Fibroblast of gingiva (primary cell): ENCODE measurements at regions not wholly inside any gene's neighbourhood (a gene's known extent, or its start where the extent isn't known, plus 50 kb on each side); places are given as distances from the start of the nearest gene placed in this dataset.

Source experiments
- DNase-seq: peaks from one replicate; pipeline ENCODE4 v3.0.0-alpha.2; 2011; ENCODE audit warnings: low read depth

DNA sequence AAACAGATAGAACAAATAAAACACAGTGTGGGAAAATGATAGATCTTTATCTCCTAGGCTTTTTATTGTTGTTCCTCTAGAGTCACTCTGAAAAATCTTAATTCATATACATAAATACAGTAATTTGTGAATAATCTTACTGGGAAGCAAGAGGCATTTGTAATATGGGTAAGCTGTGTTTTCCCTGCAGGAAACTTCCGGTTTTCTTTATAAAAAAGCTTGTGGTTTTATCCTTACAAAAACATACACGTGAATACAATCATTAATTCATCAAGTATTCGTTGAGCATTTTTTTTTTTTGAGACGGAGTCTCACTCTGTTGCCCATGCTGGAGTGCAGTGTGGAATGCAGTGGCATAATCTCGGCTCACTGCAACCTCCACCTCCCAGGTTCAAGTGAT lies 1312.8 kb upstream of the ZEB2 start:
- no peak for DNase-seq

GRCh38 chr2:145829931-145830330 lies 1310.0 kb upstream of the ZEB2 start:
- DNase-seq = no peak

- DNase-seq = no peak
Observed at GRCh38 chr2:145827235-145827634, 1307.3 kb upstream of the ZEB2 start.

GRCh38 chr2:145824384-145824783 lies 1304.5 kb upstream of the ZEB2 start:
- no peak for DNase-seq

DNA sequence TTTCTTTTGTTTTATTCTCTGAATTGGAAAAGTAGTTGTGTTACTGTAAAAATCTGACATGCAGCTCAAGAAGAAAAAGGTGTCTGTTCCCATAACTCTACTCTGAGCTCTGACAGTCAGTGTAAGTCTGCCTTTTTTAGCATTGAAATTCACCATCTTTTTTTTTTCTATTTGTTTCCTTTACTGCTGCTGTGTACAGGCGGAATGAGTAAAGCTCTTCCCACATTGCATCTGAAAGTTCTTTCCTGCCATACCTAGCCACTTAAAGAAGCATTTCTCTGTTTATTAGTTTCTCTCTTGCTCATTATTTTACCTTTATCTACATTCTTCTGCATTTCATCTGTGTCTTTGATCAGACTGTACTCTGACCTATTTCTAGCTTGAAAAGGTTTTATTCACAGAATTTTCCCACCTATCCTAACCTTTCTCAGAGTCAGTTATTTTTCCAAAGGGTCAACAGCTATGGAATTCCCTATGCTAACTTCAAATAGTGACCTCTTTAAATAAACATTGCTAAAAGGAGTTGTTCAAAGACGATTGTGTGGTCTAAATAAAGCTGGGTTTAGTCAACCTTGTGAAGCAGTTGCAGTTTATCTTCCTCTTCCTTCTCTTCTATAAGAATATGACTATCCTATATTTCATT lies 1303.1 kb upstream of the ZEB2 start:
- no peak for DNase-seq

- DNase-seq = no peak
Observed at GRCh38 chr2:145820651-145821050, 1300.7 kb upstream of the ZEB2 start.

DNA sequence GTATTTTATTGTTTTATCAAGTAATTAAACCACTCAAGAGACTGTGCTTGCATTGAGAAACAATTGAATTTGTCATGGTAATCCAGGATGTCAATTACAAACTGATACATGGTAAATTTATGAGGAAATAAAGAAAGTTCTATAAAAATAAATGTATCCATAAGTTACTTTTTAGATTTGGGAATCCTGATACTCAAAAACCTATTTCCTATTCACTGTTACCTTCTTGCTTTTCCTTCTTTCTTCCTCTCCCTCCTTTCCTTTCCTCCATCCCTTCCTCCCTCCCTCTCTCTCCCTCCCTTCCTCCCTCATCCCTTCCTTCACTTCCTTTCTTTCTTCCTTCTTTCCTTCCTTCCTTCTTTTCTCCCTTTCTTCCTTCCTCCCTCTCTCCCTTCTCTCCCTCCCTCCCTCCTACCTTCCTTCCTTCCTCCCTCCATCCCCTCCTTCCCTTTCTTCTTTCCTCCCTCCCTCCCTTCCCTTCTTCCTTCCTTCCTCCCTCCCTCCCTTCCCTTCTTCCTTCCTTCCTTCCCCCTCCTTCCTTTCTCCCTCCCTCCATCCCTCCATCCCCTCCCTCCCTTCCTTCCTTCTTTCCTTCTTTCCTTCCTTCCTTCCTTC lies 1299.1 kb upstream of the ZEB2 start:
- no peak for DNase-seq

GRCh38 chr2:145815933-145816332 lies 1296.0 kb upstream of the ZEB2 start:
- DNase-seq = no peak

DNA sequence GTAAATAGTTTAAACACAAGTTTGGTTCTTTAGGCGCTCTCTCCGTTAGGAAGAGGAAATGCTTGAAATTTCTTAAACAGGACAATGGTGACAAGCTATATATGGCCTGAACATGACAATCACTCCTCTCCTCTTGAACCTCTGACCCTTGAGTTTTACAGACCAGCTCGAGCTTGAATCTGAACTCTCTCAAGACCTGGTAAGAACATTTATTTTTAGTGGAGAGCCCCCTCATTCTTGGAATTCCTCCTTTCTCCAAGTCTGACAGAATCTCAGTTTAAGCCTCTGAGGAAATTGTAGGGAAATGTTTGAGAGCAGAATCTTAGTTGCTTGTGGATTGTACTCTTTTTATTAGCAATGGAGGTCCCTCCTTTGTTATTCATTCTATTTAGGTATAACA lies 1293.6 kb upstream of the ZEB2 start:
- DNase-seq = no peak

GRCh38 chr2:145812165-145812554 lies 1292.2 kb upstream of the ZEB2 start:
- no peak for DNase-seq

GRCh38 chr2:145811276-145812164 lies 1291.6 kb upstream of the ZEB2 start:
- no peak for DNase-seq

DNA sequence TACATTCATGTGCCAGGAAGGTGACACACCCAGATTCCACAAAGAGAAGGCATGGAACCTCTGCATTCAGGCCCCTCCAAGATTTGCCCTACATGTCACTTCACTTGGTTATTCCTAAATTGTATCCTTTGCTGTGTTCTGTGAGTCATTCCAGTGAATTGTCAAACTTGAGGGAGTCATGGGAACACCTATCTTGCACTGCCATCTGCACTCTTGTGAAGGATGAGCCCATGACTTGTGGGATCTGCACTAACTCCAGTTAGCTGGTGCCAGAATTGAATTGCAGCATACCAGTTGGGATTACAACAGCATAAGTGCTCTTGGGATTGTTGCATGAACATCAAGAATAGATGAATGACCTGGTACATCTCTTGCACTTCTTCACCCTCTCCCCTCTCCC lies 1288.0 kb upstream of the ZEB2 start:
- peak; percentile 9 for DNase-seq

DNA sequence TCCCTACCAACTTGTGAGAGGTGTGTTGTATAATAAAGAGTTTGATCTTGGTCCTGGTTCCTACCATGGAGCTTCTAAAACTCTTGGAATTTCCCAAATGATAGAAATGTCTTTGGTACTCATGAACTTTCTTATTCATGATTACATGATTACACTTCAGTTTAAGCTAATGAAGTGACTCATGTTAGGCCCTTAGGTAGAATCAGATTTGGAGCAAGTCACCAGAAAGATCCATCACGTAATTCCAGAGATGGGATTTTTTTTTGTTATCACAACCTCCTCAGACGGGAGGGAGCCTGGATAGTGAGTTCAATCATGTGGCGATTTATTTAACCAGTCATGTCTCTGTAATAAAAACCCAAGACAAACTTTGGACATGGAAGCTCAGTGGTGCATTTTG lies 1287.6 kb upstream of the ZEB2 start:
- no peak for DNase-seq

DNA sequence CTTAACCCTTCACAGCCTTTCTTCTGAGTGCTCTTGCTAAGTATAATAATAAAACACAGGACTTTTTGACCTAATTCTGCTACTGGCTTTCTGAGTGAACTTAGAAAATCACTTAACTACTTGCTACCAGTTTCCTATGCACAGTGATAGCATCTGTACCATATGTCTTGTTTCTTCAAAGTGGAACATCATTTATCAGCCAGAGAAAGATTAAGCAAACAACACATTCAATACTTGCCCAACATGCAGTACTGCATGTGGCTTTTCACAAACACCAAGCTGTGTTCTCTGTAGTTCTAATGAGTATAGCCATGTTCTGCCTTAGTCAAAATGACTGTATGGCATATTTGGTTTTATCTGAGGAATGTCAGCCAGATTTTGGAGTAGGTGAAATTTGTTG lies 1286.6 kb upstream of the ZEB2 start:
- DNase-seq = no peak

DNA sequence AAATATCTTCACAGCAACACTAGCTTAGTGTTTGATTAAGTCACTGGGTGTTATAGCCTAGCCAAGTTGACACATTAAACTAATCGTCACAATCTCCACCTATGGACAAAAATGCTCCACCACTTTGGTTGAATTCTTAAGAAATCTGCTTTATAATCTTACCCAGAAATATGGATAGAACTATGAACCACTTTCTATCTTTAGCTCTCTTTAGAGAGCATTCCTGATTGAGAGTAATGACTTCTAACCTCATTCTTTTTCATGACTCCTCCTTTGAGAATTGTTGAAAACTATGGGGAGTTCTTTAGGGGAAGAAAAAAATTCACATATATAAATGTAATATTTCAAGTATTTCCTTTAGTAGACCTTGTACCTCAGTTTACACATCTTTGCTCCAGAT lies 1282.2 kb upstream of the ZEB2 start:
- no peak for DNase-seq

- DNase-seq = no peak
Observed at GRCh38 chr2:145801210-145801609, 1281.3 kb upstream of the ZEB2 start.

- no peak for DNase-seq
Observed at GRCh38 chr2:145800151-145801091, 1280.5 kb upstream of the ZEB2 start.

DNA sequence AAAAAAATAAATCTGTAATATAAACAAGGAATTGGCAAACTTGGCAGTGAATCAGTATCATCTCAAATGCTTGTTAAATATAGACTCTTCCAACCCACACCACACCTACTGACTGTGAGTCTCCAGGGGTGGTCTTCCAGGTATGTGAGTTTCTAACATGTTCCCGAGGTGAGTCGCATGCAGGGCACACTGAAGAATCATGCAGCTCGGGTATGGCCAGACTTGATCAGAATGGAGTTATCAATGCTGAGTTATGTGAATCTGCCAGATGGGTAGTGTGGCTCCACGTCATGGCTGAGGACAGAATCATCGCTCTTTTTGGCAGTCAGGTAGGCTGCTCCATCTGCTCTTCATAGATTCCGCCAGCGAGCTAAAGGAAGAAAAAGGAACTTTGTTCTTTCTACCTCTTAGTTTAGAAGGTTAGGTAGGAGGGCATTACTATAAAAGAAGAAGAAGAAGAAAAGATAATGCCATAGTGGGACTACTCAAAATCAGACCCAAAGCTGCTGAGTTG lies 1279.7 kb upstream of the ZEB2 start:
- no peak for DNase-seq

DNA sequence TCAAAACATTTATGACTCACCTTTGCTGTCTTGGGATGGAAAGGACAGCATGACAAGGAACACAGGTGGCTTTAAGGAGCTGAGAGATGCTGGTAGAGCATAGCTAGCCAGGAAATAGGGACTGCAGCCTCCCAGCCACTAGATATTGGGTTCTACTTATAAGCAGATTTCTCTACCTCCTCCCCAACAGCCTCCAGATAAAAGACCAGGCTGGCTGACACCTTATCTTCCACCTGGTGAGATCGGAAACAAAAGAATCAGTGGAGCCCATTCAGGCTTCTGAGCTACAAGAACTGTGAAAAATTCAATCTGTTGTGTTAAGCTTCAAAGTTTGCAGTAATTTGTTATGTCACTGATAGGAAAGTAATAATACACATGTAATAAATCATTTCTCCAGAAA lies 1278.5 kb upstream of the ZEB2 start:
- no peak for DNase-seq

DNA sequence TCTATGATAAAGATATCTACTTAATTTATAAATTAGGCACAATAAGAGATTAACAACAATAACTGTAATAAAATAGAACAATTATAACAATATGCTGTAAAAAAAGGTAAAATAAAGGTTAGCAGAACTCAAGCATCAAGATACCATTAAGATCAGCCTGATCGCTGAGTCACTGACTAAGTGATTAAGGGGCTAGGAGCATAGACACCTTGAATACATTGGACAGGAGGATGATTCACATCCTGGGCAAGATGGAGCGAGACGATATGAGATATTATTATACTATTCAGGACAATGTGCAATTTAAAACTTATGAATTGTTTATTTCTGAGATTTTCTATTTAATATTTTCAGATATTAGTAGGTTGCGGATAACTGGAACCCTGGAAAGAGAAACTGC lies 1277.8 kb upstream of the ZEB2 start:
- no peak for DNase-seq

DNA sequence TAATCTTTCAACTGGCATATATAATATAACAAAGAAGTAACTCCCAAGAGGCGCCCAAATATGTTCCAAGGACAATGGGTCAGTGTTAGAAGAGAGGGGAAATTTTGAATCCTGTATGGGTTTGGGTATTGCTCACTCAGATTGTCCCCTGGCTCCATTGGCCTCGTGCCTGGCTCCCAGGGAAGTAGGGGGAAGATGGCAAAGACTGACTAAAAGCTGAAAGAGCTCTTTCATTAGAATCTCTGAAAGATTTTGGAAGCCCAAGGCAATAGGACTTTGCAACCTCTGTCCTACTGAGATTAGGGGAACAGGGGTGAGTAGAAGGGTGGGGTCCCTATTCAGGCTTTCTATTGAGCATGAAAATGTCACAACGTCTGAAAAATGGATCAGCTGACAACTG lies 1272.8 kb upstream of the ZEB2 start:
- no peak for DNase-seq

DNA sequence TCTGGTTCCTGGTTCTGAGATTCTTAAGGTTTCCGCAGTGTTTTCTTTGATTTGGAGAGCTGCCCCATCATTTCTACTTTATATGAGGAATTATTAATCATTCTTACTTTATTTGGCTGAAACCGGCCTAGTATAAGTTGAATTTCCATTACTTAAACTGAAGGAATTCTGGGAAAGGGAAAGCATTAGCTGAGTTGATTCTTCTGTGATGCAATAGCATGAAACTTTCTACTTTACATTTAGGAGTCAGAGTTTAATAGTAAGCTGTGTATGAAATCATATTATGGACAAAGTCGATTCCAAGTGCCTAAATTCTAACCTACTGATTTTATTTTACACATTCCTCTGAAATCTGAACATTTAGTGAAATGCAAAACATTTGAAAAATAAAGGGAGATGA lies 1269.7 kb upstream of the ZEB2 start:
- no peak for DNase-seq
